OCI-LY3 (cell line): ENCODE measurements at regions not wholly inside any gene's neighbourhood (a gene's known extent, or its start where the extent isn't known, plus 50 kb on each side); places are given as distances from the start of the nearest gene placed in this dataset.

Source experiments
- CTCF ChIP-seq: fragments of 200-600, 300-600 bp; sonication (generic); IDR thresholded peaks from 2 replicates; pipeline ENCODE4 v1.5.1; 2014; ENCODE audit warnings: antibody characterized with exemption, low read length, low read depth
- EZH2phosphoT487 ChIP-seq: fragments of 200-600 bp; shearing (Covaris generic); IDR thresholded peaks from 2 replicates; pipeline ENCODE4 v1.6.1; 2018; ENCODE audit warnings: antibody characterized with exemption, mixed run types, low read depth

- TF ChIP-seq CTCF, result no peak
- TF ChIP-seq EZH2phosphoT487, result no peak
Observed at GRCh38 chr12:17334784-17335183, 728.8 kb upstream of the LMO3 start.
